GM20000 (cell line): ENCODE measurements at regions not wholly inside any gene's neighbourhood (a gene's known extent, or its start where the extent isn't known, plus 50 kb on each side); places are given as distances from the start of the nearest gene placed in this dataset.
A peak's percentile ranks its signal among the peaks of the same experiment; 100 is the strongest.

Experiments
- DNase-seq: peaks from one replicate; pipeline ENCODE4 v3.0.0; 2012; ENCODE audit warnings: low spot score
- TF ChIP-seq, protein P1 (sequence below): IDR thresholded peaks from 2 replicates; pipeline ENCODE4 v1.5.1; 2012; ENCODE audit warnings: mild to moderate bottlenecking, control low read depth; ENCODE audit errors: extremely low read depth, missing control alignments

DNA sequence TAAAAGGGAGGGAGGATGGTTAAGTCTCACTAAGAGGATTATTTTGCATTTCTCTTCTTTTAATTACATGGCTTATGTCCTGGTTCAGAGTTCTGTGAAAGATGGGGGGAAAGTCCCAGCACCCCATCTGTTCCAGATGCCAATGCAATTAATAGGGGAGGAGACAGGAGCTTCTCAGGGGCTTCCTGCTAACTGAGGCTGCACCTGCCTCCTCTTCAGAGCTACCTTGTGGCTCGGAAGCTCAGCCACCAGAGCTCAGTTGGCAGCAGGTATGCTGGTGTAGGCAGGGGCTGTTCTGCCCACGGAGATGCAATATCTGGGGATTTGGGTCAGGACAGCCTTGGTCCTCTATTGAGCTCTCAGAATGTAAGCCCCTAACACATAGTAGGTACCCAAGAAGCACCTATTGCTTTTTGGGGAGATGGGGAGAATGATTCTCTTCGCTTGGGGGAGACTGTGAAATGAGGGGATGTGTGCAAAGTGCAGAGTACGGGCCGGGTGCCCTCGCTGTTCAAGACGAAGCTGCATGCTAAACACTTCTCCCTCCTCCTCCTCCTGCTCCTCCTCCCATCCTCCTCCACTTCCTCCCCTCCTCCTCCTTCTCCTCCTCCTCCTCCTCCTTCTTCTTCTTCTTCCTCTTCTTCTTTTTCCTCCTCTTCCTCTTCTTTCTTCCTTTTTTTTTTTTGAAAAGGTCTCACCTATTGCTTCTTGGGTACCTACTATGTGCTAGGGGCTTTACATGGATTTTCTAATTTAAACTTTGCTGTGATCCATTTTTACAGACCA lies 279.0 kb downstream of the PTPRU start:
- DNase-seq, result no peak
- TF ChIP-seq, protein P1, sequence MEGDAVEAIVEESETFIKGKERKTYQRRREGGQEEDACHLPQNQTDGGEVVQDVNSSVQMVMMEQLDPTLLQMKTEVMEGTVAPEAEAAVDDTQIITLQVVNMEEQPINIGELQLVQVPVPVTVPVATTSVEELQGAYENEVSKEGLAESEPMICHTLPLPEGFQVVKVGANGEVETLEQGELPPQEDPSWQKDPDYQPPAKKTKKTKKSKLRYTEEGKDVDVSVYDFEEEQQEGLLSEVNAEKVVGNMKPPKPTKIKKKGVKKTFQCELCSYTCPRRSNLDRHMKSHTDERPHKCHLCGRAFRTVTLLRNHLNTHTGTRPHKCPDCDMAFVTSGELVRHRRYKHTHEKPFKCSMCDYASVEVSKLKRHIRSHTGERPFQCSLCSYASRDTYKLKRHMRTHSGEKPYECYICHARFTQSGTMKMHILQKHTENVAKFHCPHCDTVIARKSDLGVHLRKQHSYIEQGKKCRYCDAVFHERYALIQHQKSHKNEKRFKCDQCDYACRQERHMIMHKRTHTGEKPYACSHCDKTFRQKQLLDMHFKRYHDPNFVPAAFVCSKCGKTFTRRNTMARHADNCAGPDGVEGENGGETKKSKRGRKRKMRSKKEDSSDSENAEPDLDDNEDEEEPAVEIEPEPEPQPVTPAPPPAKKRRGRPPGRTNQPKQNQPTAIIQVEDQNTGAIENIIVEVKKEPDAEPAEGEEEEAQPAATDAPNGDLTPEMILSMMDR, result no peak

DNA sequence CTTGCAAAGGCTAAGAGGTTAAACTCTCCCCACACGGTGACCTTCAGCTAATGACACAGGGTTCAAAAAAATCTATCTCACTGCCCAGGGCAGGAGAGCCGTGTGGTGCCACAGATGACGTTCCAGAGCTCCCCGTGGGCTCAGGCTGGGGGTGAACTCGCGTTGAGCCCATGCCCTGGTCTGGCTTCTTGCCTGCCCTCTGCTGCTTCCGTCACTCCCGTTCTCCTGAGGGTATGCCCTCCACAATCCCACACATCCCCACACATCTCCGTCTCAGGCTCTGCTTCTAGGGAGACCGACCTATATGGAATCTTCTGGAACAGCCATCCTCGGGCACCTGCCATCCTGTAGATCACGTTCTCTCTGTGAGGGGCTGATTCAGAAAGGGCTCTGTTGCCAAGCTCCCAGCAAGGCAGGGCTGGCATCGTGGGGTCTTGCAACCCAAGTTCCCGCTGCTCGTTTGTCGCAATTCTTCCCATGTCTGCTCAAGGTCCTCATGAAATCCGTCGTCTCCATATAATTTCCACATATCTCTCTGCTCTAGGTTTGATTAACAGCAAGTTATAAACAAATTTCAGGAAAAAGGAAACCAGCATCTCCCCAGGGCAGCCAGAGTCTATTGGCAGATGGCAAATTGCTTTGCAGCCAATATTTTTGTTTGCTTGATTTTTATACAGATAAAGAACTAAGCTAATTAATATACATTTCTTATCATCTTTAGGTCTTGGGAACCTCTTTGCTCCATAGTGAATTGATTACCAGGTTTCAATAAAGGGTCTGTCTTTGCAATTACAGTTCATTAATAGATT lies 278.2 kb downstream of the PTPRU start:
- DNase-seq, result no peak
- TF ChIP-seq, protein P1, result no peak

DNA sequence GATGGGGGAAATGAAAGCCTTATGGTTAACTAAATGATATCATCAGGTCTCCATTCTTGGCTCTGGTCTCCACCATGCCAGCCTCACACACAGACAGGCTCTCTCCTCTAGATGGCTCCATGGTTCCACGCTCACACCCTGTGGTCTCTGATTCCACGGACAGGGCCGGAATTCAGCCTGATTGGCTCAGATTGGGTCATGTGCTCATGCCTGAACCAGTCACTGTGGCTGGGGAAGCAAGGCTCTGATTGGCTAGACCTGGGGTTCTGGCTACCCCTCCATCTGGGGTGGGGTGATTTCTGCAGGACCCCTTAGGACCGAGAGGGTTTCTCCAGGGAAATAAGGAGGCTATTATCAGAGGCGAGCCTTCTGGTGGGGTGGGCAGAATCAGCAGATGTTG lies 277.0 kb downstream of the PTPRU start:
- peak; percentile 30 for DNase-seq
- TF ChIP-seq, protein P1, result no peak

DNA sequence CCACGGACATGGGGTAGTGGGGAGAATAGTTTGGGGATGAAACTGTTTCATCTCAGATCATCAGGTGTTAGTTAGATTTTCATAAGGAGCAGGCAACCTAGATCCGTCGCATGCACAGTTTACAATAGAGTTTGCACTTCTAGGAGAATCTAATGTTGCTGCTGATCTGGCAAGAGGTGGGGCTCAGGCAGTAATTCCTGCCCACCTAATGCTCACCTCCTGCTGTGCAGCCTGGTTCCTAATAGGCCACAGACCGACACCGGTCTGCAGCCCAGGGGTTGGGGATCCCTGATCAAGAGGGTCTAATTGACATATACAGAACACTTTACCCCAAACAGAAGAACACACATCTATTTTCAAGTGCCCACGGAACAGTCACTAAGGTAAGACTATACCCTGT lies 275.1 kb downstream of the PTPRU start:
- no peak for DNase-seq
- TF ChIP-seq, protein P1, result no peak

DNA sequence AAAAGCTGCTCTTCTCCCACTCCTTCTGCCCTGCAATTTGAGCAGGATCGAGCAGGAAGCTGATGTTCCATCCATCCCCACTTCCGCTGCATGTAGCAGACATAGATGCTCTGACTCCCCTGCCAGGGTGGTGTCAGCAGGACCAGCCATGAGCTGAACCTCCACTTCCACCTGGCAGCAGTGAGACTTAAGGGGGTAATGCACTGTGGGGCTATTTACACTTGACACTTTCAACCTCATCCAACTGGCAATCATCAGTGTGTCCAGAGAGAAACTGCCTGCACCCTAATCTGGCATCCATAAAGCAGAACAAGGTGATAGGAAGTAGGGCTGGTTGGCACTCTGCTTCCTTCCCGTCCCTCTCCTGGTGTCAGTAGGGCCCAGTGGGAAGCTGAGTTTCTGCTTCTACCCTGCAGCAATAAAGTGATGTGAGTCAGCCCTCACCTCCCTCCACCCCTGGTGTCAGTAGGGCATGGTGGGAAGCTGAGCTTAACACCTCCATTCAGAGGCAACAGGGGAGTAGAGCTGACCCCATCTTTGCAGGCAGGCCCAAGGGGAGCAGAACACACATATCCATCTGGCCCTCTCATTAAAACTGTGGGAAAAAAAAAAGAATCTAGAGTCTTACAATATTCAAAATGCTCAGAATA lies 272.3 kb downstream of the PTPRU start:
- DNase-seq, result no peak
- TF ChIP-seq, protein P1, result no peak

DNA sequence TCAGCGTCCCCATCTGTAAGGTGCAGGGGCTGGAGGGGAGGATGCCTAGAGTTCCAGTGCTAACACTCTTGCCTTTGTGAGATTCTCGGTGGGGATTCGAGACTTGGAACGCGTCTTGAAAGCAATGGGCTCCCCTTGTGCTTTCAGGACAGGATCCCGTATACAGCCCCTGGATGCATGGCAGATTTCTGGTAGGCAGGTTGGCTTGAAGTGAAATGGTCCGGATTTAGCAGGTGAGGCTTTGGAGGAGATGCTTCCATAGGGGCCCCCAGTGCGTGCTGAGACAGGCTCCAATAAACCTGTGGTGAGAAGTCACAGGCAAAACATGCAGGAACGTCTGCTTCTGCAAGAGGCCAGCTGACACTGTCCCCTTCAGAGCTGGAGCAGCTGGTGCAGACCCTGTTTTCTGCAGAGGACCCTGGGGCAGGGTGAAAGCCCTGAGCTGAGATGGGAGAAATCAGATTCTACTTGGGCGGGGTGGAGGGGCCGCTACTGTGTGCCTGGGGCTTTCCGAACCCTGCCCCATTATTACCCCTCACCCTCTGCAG lies 270.4 kb downstream of the PTPRU start:
- DNase-seq, result no peak
- TF ChIP-seq, protein P1, result no peak
